ENCODE measurements at regions not wholly inside any gene's neighbourhood (a gene's known extent, or its start where the extent isn't known, plus 50 kb on each side); places are given as distances from the start of the nearest gene placed in this dataset.

- Mint-ChIP-seq H3K27ac (no peak overlapping the region), H3K36me3 (ENCODE audit: insufficient read depth in 1 of 3, low read depth in 3 of 3) (peaks cover 0 to 2% (median 0%) of the 10 kb centered on the region in 3 experiments; a peak in 1 of 7 replicates), H3K4me1 (peaks cover 10 to 12% of the 10 kb centered on the region in 2 experiments), H3K4me3 (no peak overlapping the region), H3K9me3 (peaks cover 2% of the 10 kb centered on the region in 2 experiments; a peak in 3 of 5 replicates), H3K27me3 (ENCODE audit: low read depth) (peaks cover 3% of the 10 kb centered on the region)
- Histone ChIP-seq H3K27ac (ENCODE audit: insufficient read length, low read depth, low read length) (no peak overlapping the region), H2BK15ac (ENCODE audit: low read depth, low read length) (no peak overlapping the region), H3K14ac (ENCODE audit: insufficient read depth, low read length) (no peak overlapping the region), H4K20me1 (ENCODE audit: control insufficient read depth, insufficient read depth, insufficient read length) (no peaks in the 10 kb centered on the region), H3T11ph (ENCODE audit: low read length) (no peak overlapping the region), H3K23me2 (ENCODE audit: insufficient read length, low read depth, low read length, poor library complexity, severe bottlenecking) (no peaks in the 10 kb centered on the region), H3K4me2 (ENCODE audit: insufficient read depth, insufficient read length, low read length) (no peak overlapping the region), H4K91ac (ENCODE audit: insufficient read length, low read depth, low read length) (no peak overlapping the region), H3K18ac (ENCODE audit: insufficient read length, low read depth, low read length) (no peak overlapping the region), H2AFZ (ENCODE audit: low read length) (no peak overlapping the region), H2BK5ac (ENCODE audit: insufficient read length, low read length) (no peak overlapping the region), H4K5ac (ENCODE audit: insufficient read length, low read depth, low read length) (no peak overlapping the region), H2BK12ac (ENCODE audit: insufficient read length, low read depth, low read length) (no peak overlapping the region), H3K56ac (ENCODE audit: insufficient read length, low read depth, low read length) (no peak overlapping the region), H2AK5ac (ENCODE audit: insufficient read length, low read length) (no peak overlapping the region), H3K27me3 (ENCODE audit: insufficient read depth, low read length) (no peaks in the 10 kb centered on the region), H4K8ac (replicated peaks; ENCODE audit: insufficient read length, low read depth, low read length) (no peak overlapping the region), H3K9ac (ENCODE audit: extremely low read depth, insufficient read length, low read length) (no peak overlapping the region), H2BK120ac (ENCODE audit: low read depth, low read length, poor library complexity, severe bottlenecking) (no peak overlapping the region), H3K4me1 (ENCODE audit: insufficient read depth, low read length) (no peaks in the 10 kb centered on the region; the same call in 1 of the 2 replicates), H3K79me1 (ENCODE audit: insufficient read depth, low read depth, low read length, poor library complexity, severe bottlenecking) (no peaks in the 10 kb centered on the region), H3K23ac (ENCODE audit: insufficient read length, low read depth, low read length) (no peak overlapping the region), H3K9me3 (ENCODE audit: control insufficient read depth, low read depth, low read length) (no peaks in the 10 kb centered on the region), H2BK20ac (ENCODE audit: low read depth, low read length, poor library complexity, severe bottlenecking) (no peak overlapping the region), H3K79me2 (ENCODE audit: insufficient read depth, low read length) (no peaks in the 10 kb centered on the region), H3K4ac (ENCODE audit: low read depth, low read length) (no peak overlapping the region)
- no CpG with 5 or more reads among the region's 2 CpGs for WGBS (ENCODE audit: extremely low coverage, insufficient read length, low lambda C conversion rate)
- DNase-seq, result no peak
- no peak for TF ChIP-seq CTCF (conservative IDR thresholded peaks at IDR 0.05)
Measured at GRCh38 chr9:108759835-108760234, 96.0 kb downstream of the ACTL7B start.
